A549 (cell line): ENCODE measurements at regions not wholly inside any gene's neighbourhood (a gene's known extent, or its start where the extent isn't known, plus 50 kb on each side); places are given as distances from the start of the nearest gene placed in this dataset.

Experiments
- BHLHE40 ChIP-seq: IDR thresholded peaks from 2 replicates; pipeline ENCODE4 v1.6.1; 2012; ENCODE audit warnings: low read depth, low read length, inconsistent platforms
- CEBPB ChIP-seq, 2 experiments: fragments of >200 bp in 1 of 2; sonication (Bioruptor Twin) in 1 of 2; formaldehyde crosslinking in 1 of 2; IDR thresholded peaks; 2 replicates each; pipeline ENCODE4 v1.6.1; 2012 to 2016
- CTCF ChIP-seq: fragments of >200 bp; sonication (Bioruptor Twin); formaldehyde crosslinking; IDR thresholded peaks from 3 replicates; pipeline ENCODE4 v1.5.1; 2016
- HMGXB4 ChIP-seq: fragments of 250-450 bp; sonication (Bioruptor Pico); IDR thresholded peaks from 2 replicates; pipeline ENCODE4 v1.5.0; 2021; ENCODE audit warnings: mild to moderate bottlenecking, moderate library complexity, borderline replicate concordance
- JUN ChIP-seq, 2 experiments: fragments of >200 bp; sonication (Bioruptor Twin); formaldehyde crosslinking; IDR thresholded peaks; 2 replicates in 1 of 2; 3 replicates in 1 of 2; pipeline ENCODE4 v1.6.1; 2016 to 2017
- POLR2AphosphoS2 ChIP-seq: conservative IDR thresholded peaks from 2 replicates; pipeline ENCODE4 v1.6.1; 2012; ENCODE audit warnings: low read length, improper control_type of control experiment, inconsistent platforms
- SMC3 ChIP-seq: fragments of >200 bp; sonication (Bioruptor Twin); formaldehyde crosslinking; IDR thresholded peaks from 3 replicates; pipeline ENCODE4 v1.6.1; 2018; ENCODE audit warnings: inconsistent platforms
- USF2 ChIP-seq: fragments of 450-650 bp; IDR thresholded peaks from 2 replicates; pipeline ENCODE4 v1.6.1; 2014; ENCODE audit warnings: antibody characterized with exemption

GRCh38 chr11:22458161-22458560, 120.0 kb downstream of the SLC17A6 start:
- TF ChIP-seq JUN (IDR thresholded peaks at IDR 0.05) (no peak), HMGXB4 (CRISPR knock-in tag) (no peak), CEBPB (IDR thresholded peaks at IDR 0.05) (no peak), BHLHE40 (no peak), USF2 (no peak), POLR2AphosphoS2 (no peak), CTCF (no peak), SMC3 (no peak)
